ENCODE measurements at regions not wholly inside any gene's neighbourhood (a gene's known extent, or its start where the extent isn't known, plus 50 kb on each side); places are given as distances from the start of the nearest gene placed in this dataset.

- TF ChIP-seq CTCF (IDR thresholded peaks at IDR 0.05) (no peak), POLR2AphosphoS5 (IDR thresholded peaks at IDR 0.05; ENCODE audit: low read depth, low read length) (no peak), REST (IDR thresholded peaks at IDR 0.05; ENCODE audit: insufficient read depth in 1 of 2, low read depth in 2 of 2, low read length in 1 of 2) (no peak), TCF7L2 (IDR thresholded peaks at IDR 0.05; ENCODE audit: low read depth, low read length) (no peak), SIN3A (IDR thresholded peaks at IDR 0.05; ENCODE audit: borderline replicate concordance, insufficient read depth, low read depth, low read length) (no peak)
These were observed 251.3 kb upstream of the FMN2 start for GRCh38 chr1:239840336-239840735.
